ENCODE measurements at regions not wholly inside any gene's neighbourhood (a gene's known extent, or its start where the extent isn't known, plus 50 kb on each side); places are given as distances from the start of the nearest gene placed in this dataset.

DNA sequence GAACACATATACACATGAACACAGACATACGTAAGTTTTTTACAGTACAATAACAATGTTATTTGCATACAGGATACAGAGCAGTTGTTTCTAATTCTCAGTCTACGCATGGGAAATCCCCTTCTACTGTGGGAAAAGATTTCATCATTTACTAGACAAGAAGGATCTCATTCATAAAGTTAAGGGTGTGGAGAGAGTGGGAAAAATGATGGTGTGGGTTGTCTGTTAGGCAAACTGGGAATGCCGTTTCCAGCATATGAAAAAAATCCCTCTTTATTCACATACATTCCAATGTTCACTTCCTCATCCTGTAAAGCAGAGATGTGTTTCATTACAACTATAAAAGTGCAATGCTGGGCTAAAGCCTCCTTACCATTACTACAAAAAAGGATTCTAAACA lies 120.9 kb downstream of the SINHCAF start:
- TF ChIP-seq, protein P1, sequence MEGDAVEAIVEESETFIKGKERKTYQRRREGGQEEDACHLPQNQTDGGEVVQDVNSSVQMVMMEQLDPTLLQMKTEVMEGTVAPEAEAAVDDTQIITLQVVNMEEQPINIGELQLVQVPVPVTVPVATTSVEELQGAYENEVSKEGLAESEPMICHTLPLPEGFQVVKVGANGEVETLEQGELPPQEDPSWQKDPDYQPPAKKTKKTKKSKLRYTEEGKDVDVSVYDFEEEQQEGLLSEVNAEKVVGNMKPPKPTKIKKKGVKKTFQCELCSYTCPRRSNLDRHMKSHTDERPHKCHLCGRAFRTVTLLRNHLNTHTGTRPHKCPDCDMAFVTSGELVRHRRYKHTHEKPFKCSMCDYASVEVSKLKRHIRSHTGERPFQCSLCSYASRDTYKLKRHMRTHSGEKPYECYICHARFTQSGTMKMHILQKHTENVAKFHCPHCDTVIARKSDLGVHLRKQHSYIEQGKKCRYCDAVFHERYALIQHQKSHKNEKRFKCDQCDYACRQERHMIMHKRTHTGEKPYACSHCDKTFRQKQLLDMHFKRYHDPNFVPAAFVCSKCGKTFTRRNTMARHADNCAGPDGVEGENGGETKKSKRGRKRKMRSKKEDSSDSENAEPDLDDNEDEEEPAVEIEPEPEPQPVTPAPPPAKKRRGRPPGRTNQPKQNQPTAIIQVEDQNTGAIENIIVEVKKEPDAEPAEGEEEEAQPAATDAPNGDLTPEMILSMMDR (conservative IDR thresholded peaks at IDR 0.05 in 1 of 2, IDR thresholded peaks at IDR 0.05 in 1 of 2; ENCODE audit: extremely low read depth in 1 of 2, insufficient read depth in 1 of 2, low read depth in 1 of 2, low read length in 2 of 2) = no peak
- no peak for TF ChIP-seq EZH2 (IDR thresholded peaks at IDR 0.05; ENCODE audit: borderline replicate concordance, low read length)

All from mammary epithelial cell (primary cell).